Gastroesophageal sphincter (tissue), 4 donors: ENCODE measurements at regions not wholly inside any gene's neighbourhood (a gene's known extent, or its start where the extent isn't known, plus 50 kb on each side); places are given as distances from the start of the nearest gene placed in this dataset.

Experiments used
- ATAC-seq: fragments of 150-250 bp; one replicate; pipeline ENCODE4 v1.9.1; 2016; ENCODE audit warnings: mild to moderate bottlenecking, moderate library complexity
- H3K27ac ChIP-seq, 4 donors: fragments of 200-600 bp; sonication (generic) in 3 of 4; 1 replicate in 3 of 4; 2 replicates in 1 of 4; pipeline ENCODE4 v1.5.1; 2016 to 2019
- H3K27me3 ChIP-seq: fragments of 200-600 bp; sonication (generic); one replicate; pipeline ENCODE4 v1.5.1; 2019
- H3K36me3 ChIP-seq, 2 donors: fragments of 200-600 bp; sonication (generic); one replicate each; pipeline ENCODE4 v1.5.1; 2019; ENCODE audit warnings: control low read depth in 1 of 2
- H3K4me1 ChIP-seq, 3 donors: fragments of 200-600 bp; sonication (generic); 1 replicate in 2 of 3; 2 replicates in 1 of 3; pipeline ENCODE4 v1.5.1; 2016 to 2019; ENCODE audit warnings: control low read depth in 2 of 3
- H3K4me3 ChIP-seq, 2 donors: fragments of 200-600 bp; sonication (generic); one replicate each; pipeline ENCODE4 v1.5.1; 2019; ENCODE audit warnings: mild to moderate bottlenecking in 1 of 2, moderate library complexity in 1 of 2
- H3K9me3 ChIP-seq, 3 donors: fragments of 200-600 bp; sonication (generic); one replicate each; pipeline ENCODE4 v1.5.1; 2017 to 2019; ENCODE audit warnings: control low read depth in 2 of 3
- CTCF ChIP-seq, 4 experiments: fragments of 200-600 bp in 2 of 4; fragments of 450-650 bp in 2 of 4; sonication (generic) in 1 of 4; IDR thresholded peaks; one replicate each; pipeline ENCODE4 v1.5.1; 2017 to 2019; ENCODE audit warnings: antibody characterized with exemption in 4 of 4, mild to moderate bottlenecking in 2 of 4, moderate library complexity in 2 of 4
- EP300 ChIP-seq: sonication (generic); formaldehyde crosslinking; IDR thresholded peaks from one replicate; pipeline ENCODE4 v1.6.1; 2017; ENCODE audit warnings: antibody characterized with exemption, mild to moderate bottlenecking
- POLR2A ChIP-seq, 2 donors: fragments of 450-650 bp; IDR thresholded peaks; one replicate each; pipeline ENCODE4 v1.6.1; 2017; ENCODE audit warnings: antibody characterized with exemption in 2 of 2, mild to moderate bottlenecking in 2 of 2, moderate library complexity in 1 of 2
- POLR2AphosphoS5 ChIP-seq: sonication (generic); formaldehyde crosslinking; IDR thresholded peaks from one replicate; pipeline ENCODE4 v1.6.1; 2017; ENCODE audit warnings: antibody characterized with exemption
- WGBS, 2 donors: methylation state at CpG; one replicate each; pipeline ENCODE4 v1.1.5; 2018; ENCODE audit warnings: low coverage in 1 of 2; 5-methylcytosine and 5-hydroxymethylcytosine counted together

GRCh38 chr2:161028581-161028980 lies 131.6 kb upstream of the TANK start:
- Histone ChIP-seq H3K36me3 (no peaks in the 10 kb centered on the region), H3K27ac (no peak overlapping the region), H3K27me3 (no peaks in the 10 kb centered on the region), H3K9me3 (no peaks in the 10 kb centered on the region), H3K4me1 (no peaks in the 10 kb centered on the region), H3K4me3 (no peak overlapping the region)
- TF ChIP-seq CTCF (IDR thresholded peaks at IDR 0.05) (no peak), EP300 (no peak), POLR2AphosphoS5 (no peak), POLR2A (IDR thresholded peaks at IDR 0.05) (no peak)
- no peak for ATAC-seq
- WGBS, 2 donors, result 83% methylated on average over 1 of the region's 1 CpG

- no peaks in the 10 kb centered on the region for H3K9me3 ChIP-seq
- TF ChIP-seq POLR2A (IDR thresholded peaks at IDR 0.05) (no peak), POLR2AphosphoS5 (no peak), CTCF (IDR thresholded peaks at IDR 0.05) (no peak), EP300 (no peak)
- no peaks in the 10 kb centered on the region for H3K27me3 ChIP-seq
- no peaks in the 10 kb centered on the region for H3K36me3 ChIP-seq
- ATAC-seq, result no peak
- H3K4me3 ChIP-seq, result no peak overlapping the region
- H3K27ac ChIP-seq, result no peak overlapping the region
- WGBS, 2 donors, result 88 to 90% methylated on average over 2 to 5 of the region's 5 CpGs
- no peaks in the 10 kb centered on the region for H3K4me1 ChIP-seq
These were observed 130.9 kb upstream of the TANK start for GRCh38 chr2:161029321-161029720.

- H3K36me3 ChIP-seq, result no peaks in the 10 kb centered on the region
- H3K27ac ChIP-seq, result peak overlapping the region in 3 of 4 donors; percentile 40 to 68 (median 62)
- H3K4me1 ChIP-seq, result no peaks in the 10 kb centered on the region
- ATAC-seq, result peak; percentile 96
- H3K4me3 ChIP-seq, result no peak overlapping the region
- H3K27me3 ChIP-seq, result no peaks in the 10 kb centered on the region
- no peaks in the 10 kb centered on the region for H3K9me3 ChIP-seq
- TF ChIP-seq CTCF (IDR thresholded peaks at IDR 0.05) (no peak), POLR2A (IDR thresholded peaks at IDR 0.05) (no peak), EP300 (no peak), POLR2AphosphoS5 (peak; percentile 91)
- WGBS, 2 donors, result 24 to 57% methylated on average over 3 of the region's 3 CpGs
These were observed 129.8 kb upstream of the TANK start for GRCh38 chr2:161030260-161031063.

- Histone ChIP-seq H3K4me3 (no peak overlapping the region), H3K36me3 (no peaks in the 10 kb centered on the region), H3K9me3 (no peaks in the 10 kb centered on the region), H3K4me1 (no peaks in the 10 kb centered on the region), H3K27ac (peak overlapping the region in 2 of 4 donors; percentile 21 to 52), H3K27me3 (no peaks in the 10 kb centered on the region)
- no peak for ATAC-seq
- TF ChIP-seq CTCF (IDR thresholded peaks at IDR 0.05), result no peak
- TF ChIP-seq POLR2A (IDR thresholded peaks at IDR 0.05), result no peak
- TF ChIP-seq EP300, result no peak
- TF ChIP-seq POLR2AphosphoS5, result no peak
- 93 to 95% methylated on average over 3 of the region's 3 CpGs for WGBS, 2 donors
These were observed 128.7 kb upstream of the TANK start for GRCh38 chr2:161031511-161031910.

GRCh38 chr2:161032635-161033034 lies 127.6 kb upstream of the TANK start:
- H3K36me3 ChIP-seq, result no peaks in the 10 kb centered on the region
- 100% methylated on average over 1 to 4 of the region's 7 CpGs for WGBS, 2 donors
- H3K9me3 ChIP-seq, result no peaks in the 10 kb centered on the region
- no peak overlapping the region for H3K27ac ChIP-seq
- no peaks in the 10 kb centered on the region for H3K27me3 ChIP-seq
- H3K4me3 ChIP-seq, result no peak overlapping the region
- no peak for TF ChIP-seq EP300
- no peak for TF ChIP-seq CTCF (IDR thresholded peaks at IDR 0.05)
- no peak for TF ChIP-seq POLR2AphosphoS5
- TF ChIP-seq POLR2A (IDR thresholded peaks at IDR 0.05), result no peak
- no peaks in the 10 kb centered on the region for H3K4me1 ChIP-seq
- ATAC-seq, result no peak
